Ectodermal cell (in vitro differentiated cells): ENCODE measurements at regions not wholly inside any gene's neighbourhood (a gene's known extent, or its start where the extent isn't known, plus 50 kb on each side); places are given as distances from the start of the nearest gene placed in this dataset.

Source experiments
- H3K27ac ChIP-seq: 2 replicates; pipeline ENCODE4 v1.7.0; 2013; ENCODE audit warnings: mild to moderate bottlenecking, low read depth, low read length; ENCODE audit not compliant: insufficient read depth, poor library complexity, severe bottlenecking
- H3K27me3 ChIP-seq: 2 replicates; pipeline ENCODE4 v1.7.0; 2013; ENCODE audit warnings: mild to moderate bottlenecking, low read length; ENCODE audit not compliant: insufficient read depth, control insufficient read depth, poor library complexity, severe bottlenecking
- H3K36me3 ChIP-seq: one replicate; pipeline ENCODE4 v1.7.0; 2013; ENCODE audit warnings: low read length; ENCODE audit not compliant: control insufficient read depth, insufficient read depth
- H3K4me1 ChIP-seq: one replicate; pipeline ENCODE4 v1.7.0; 2013; ENCODE audit warnings: low read length; ENCODE audit not compliant: control insufficient read depth, insufficient read depth
- H3K4me3 ChIP-seq: 2 replicates; pipeline ENCODE4 v1.7.0; 2013; ENCODE audit warnings: low read depth, low read length, control low read depth; ENCODE audit not compliant: insufficient read depth
- H3K9me3 ChIP-seq: 2 replicates; pipeline ENCODE4 v1.7.0; 2013; ENCODE audit warnings: mild to moderate bottlenecking, low read length, moderate library complexity; ENCODE audit not compliant: control insufficient read depth
- WGBS, 2 experiments: methylation state at CpG; one replicate each; pipeline ENCODE4 v1.1.7; 2013; ENCODE audit warnings: missing lambda C conversion rate in 2 of 2; 5-methylcytosine and 5-hydroxymethylcytosine counted together

GRCh38 chr18:25639596-25639995 is 287.6 kb upstream of the ZNF521 start:
- no peak overlapping the region for H3K27ac ChIP-seq
- no peaks in the 10 kb centered on the region for H3K36me3 ChIP-seq
- no peak overlapping the region for H3K4me3 ChIP-seq
- H3K9me3 ChIP-seq = no peaks in the 10 kb centered on the region
- 91 to 100% methylated on average over 1 to 2 of the region's 2 CpGs for WGBS, 2 experiments
- H3K27me3 ChIP-seq = no peaks in the 10 kb centered on the region
- H3K4me1 ChIP-seq = peaks cover 9% of the 10 kb centered on the region

DNA sequence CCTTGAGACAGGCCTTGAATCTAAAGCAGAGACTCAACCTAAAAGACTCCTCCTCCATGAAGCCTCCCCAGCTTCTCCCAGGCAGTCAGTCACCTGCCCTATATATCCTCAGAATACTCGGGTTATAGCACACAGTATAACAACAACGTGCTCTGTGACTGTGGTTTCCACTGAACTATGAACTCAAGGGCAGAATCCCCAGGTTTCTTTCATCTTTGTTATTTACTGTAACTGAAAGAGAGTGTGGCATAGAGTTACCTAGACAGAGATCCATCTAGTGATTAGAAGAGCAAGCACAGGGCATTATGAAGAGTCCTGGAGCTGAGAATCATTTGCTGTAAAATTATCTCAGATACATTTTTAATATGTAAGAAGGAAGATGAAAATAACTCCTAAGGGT is 281.6 kb upstream of the ZNF521 start:
- WGBS, 2 experiments = 95 to 97% methylated on average over 2 of the region's 2 CpGs

DNA sequence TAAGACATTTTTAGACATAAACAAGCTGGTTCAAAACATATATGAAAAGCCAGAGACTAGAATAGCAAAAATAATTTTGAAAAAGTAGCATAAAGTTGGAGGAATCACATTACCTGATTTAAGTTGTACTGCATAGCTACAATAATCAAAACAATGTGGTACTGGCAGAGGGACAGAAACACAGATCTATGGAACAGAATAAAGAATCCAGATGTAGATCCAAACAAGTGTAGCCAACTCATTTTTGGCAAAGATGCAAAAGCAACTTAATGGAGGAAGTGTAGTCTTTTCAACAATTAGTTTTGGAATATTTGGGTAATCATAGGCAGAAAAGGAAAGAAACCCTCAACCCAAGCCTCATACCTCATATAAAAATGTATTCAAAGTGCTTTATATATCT is 278.7 kb upstream of the ZNF521 start:
- no peak overlapping the region for H3K27ac ChIP-seq
- no peaks in the 10 kb centered on the region for H3K27me3 ChIP-seq
- H3K36me3 ChIP-seq = no peaks in the 10 kb centered on the region
- H3K4me3 ChIP-seq = no peak overlapping the region
- H3K4me1 ChIP-seq = peaks cover under 1% of the 10 kb centered on the region
- no peaks in the 10 kb centered on the region for H3K9me3 ChIP-seq

More for the DNA sequence above, 281.6 kb upstream of the ZNF521 start:
- Histone ChIP-seq H3K4me3 (no peak overlapping the region), H3K27me3 (no peaks in the 10 kb centered on the region), H3K27ac (no peak overlapping the region), H3K4me1 (peaks cover 9% of the 10 kb centered on the region), H3K36me3 (no peaks in the 10 kb centered on the region), H3K9me3 (no peaks in the 10 kb centered on the region)

- no peak overlapping the region for H3K27ac ChIP-seq
- WGBS, 2 experiments = 90 to 95% methylated on average over 2 of the region's 2 CpGs
- H3K9me3 ChIP-seq = peaks cover 4% of the 10 kb centered on the region
- H3K4me1 ChIP-seq = no peaks in the 10 kb centered on the region
- no peak overlapping the region for H3K4me3 ChIP-seq
- no peaks in the 10 kb centered on the region for H3K36me3 ChIP-seq
- H3K27me3 ChIP-seq = no peaks in the 10 kb centered on the region
These were observed 269.7 kb upstream of the ZNF521 start for GRCh38 chr18:25621682-25622081.

- Histone ChIP-seq H3K4me1 (no peaks in the 10 kb centered on the region), H3K36me3 (no peaks in the 10 kb centered on the region), H3K9me3 (peaks cover 4% of the 10 kb centered on the region), H3K27me3 (no peaks in the 10 kb centered on the region), H3K4me3 (no peak overlapping the region), H3K27ac (no peak overlapping the region)
- 89 to 92% methylated on average over 1 of the region's 1 CpG for WGBS, 2 experiments
These were observed 269.2 kb upstream of the ZNF521 start for GRCh38 chr18:25621144-25621543.

DNA sequence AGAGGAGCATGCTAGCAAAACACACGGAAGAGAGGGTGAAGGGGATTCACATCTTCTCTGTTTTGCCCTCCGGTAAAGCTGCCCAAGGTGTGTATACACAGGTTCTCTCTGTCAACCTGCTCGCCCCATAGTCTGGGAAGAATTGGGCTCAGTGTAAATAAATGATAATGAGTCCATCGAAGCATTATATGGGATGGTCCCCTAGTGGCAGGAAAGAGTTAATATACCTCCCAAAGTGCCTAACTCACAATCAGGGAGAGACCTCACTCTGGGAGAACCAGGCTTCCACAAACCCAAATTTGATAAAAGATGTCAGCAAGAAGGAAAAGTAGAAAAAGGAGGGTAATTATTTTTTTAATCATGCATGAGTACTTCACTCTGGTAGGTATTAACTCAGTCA is 262.2 kb upstream of the ZNF521 start:
- no peaks in the 10 kb centered on the region for H3K27me3 ChIP-seq
- H3K36me3 ChIP-seq = no peaks in the 10 kb centered on the region
- H3K27ac ChIP-seq = no peak overlapping the region
- no peak overlapping the region for H3K4me3 ChIP-seq
- WGBS, 2 experiments = 85 to 93% methylated on average over 3 to 4 of the region's 4 CpGs
- H3K9me3 ChIP-seq = no peaks in the 10 kb centered on the region
- H3K4me1 ChIP-seq = no peaks in the 10 kb centered on the region

GRCh38 chr18:25612466-25612865 is 260.5 kb upstream of the ZNF521 start:
- H3K4me3 ChIP-seq = no peak overlapping the region
- H3K27ac ChIP-seq = no peak overlapping the region
- no peaks in the 10 kb centered on the region for H3K9me3 ChIP-seq
- H3K36me3 ChIP-seq = no peaks in the 10 kb centered on the region
- no peaks in the 10 kb centered on the region for H3K27me3 ChIP-seq
- WGBS, 2 experiments = 93 to 95% methylated on average over 5 of the region's 5 CpGs
- H3K4me1 ChIP-seq = no peaks in the 10 kb centered on the region

DNA sequence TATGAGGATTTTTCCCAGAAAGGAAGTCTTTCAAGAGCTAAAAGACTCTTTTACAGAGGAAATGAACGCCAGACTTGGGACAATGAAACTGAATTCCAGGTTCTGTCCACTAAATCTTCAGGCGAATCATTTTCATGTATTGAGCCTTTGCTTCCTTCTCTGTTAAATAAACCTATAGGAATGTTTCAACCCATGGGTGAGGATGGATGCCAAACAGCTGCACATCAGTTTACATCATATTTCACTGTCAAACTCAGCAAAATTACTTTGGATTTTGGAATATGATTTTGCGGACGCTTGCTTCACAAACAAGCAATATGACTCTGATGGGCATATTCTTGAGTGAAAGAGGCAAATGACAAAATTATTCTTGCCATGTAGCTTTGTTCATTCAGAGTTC is 256.1 kb upstream of the ZNF521 start:
- H3K4me3 ChIP-seq = no peak overlapping the region
- no peak overlapping the region for H3K27ac ChIP-seq
- no peaks in the 10 kb centered on the region for H3K27me3 ChIP-seq
- no peaks in the 10 kb centered on the region for H3K9me3 ChIP-seq
- 95 to 97% methylated on average over 4 of the region's 4 CpGs for WGBS, 2 experiments
- H3K4me1 ChIP-seq = peaks cover 6% of the 10 kb centered on the region
- H3K36me3 ChIP-seq = no peaks in the 10 kb centered on the region

- H3K27ac ChIP-seq = peak overlapping the region; percentile 29
- peaks cover 6% of the 10 kb centered on the region for H3K4me1 ChIP-seq
- H3K36me3 ChIP-seq = no peaks in the 10 kb centered on the region
- 85 to 87% methylated on average over 15 of the region's 15 CpGs for whole genome bisulfite sequencing, 2 experiments
- H3K27me3 ChIP-seq = no peaks in the 10 kb centered on the region
- H3K4me3 ChIP-seq = no peak overlapping the region
- H3K9me3 ChIP-seq = no peaks in the 10 kb centered on the region
These were observed 253.1 kb upstream of the ZNF521 start for GRCh38 chr18:25604894-25605597.

DNA sequence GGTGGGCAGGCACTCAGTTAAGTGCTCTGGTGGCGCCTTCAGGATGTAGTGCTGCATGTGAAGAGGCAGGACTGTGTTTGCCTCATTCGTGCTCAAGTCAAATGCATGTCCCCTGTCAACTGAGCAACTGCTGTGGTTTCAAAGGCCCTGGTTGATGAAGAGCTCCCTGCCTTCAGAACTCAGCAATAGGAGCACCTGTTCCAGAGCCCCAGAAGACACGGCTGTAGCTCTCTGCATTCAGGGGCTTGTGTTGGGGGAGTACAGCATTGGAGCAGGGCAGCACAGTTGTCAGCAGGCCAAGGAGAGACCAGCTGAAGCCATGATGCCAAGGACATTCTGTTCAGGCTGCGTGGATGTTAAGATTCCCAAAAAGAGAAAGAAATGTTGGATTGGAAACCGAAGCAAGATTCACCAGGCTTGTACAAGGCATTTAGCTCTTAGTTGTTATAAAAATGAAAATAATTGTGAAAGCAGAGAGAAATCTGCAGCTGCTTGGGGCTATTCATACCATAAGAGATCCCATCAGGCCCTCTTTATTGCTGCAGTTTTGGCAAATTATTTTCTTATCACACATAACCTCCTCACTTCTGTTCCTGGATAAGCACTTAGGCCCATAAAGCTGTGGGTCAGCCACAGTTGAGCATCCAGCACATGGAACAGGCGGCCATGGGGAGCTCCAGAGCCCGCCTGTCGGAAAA is 252.4 kb upstream of the ZNF521 start:
- no peaks in the 10 kb centered on the region for H3K9me3 ChIP-seq
- no peak overlapping the region for H3K4me3 ChIP-seq
- no peaks in the 10 kb centered on the region for H3K36me3 ChIP-seq
- H3K4me1 ChIP-seq = peaks cover 6% of the 10 kb centered on the region
- H3K27me3 ChIP-seq = no peaks in the 10 kb centered on the region
- WGBS, 2 experiments = 95% methylated on average over 8 of the region's 8 CpGs
- H3K27ac ChIP-seq = no peak overlapping the region
